Stomach (tissue), 8 donors: ENCODE measurements at regions not wholly inside any gene's neighbourhood (a gene's known extent, or its start where the extent isn't known, plus 50 kb on each side); places are given as distances from the start of the nearest gene placed in this dataset.
A peak's percentile ranks its signal among the peaks of the same experiment; 100 is the strongest.

Experiments
- DNase-seq, 2 donors: peaks; one replicate each; pipeline versions ENCODE4 v3.0.0 to v3.0.0-alpha.2; 2013 to 2019
- H3K27ac ChIP-seq, 5 donors: fragments of 200-600 bp in 4 of 5; sonication (generic) in 4 of 5; one replicate each; pipeline ENCODE4 v1.5.1; 2013 to 2019; ENCODE audit warnings: mild to moderate bottlenecking in 1 of 5, moderate library complexity in 1 of 5
- H3K27me3 ChIP-seq, 3 donors: fragments of 200-600 bp; sonication (generic); one replicate each; pipeline ENCODE4 v1.5.1; 2017 to 2019; ENCODE audit warnings: mixed run types in 1 of 3
- H3K36me3 ChIP-seq, 4 donors: fragments of 200-600 bp; sonication (generic); 1 replicate in 3 of 4; 2 replicates in 1 of 4; pipeline ENCODE4 v1.5.1; 2016 to 2019
- H3K4me1 ChIP-seq, 4 donors: fragments of 200-600 bp; sonication (generic); one replicate each; pipeline ENCODE4 v1.5.1; 2016 to 2019
- H3K4me3 ChIP-seq, 4 donors: fragments of 200-600 bp; sonication (generic) in 3 of 4; one replicate each; pipeline ENCODE4 v1.5.1; 2016 to 2019; ENCODE audit warnings: mild to moderate bottlenecking in 1 of 4
- H3K9me3 ChIP-seq, 4 donors: fragments of 200-600 bp; sonication (generic); one replicate each; pipeline ENCODE4 v1.5.1; 2016 to 2019
- CTCF ChIP-seq, 7 experiments: fragments of 450-650 bp in 4 of 7; fragments of 200-600 bp in 3 of 7; sonication (generic) in 3 of 7; IDR thresholded peaks; one replicate each; pipeline ENCODE4 v1.5.1; 2016 to 2019; ENCODE audit warnings: antibody characterized with exemption in 7 of 7, control low read depth in 2 of 7, mild to moderate bottlenecking in 1 of 7
- EP300 ChIP-seq: sonication (generic); formaldehyde crosslinking; IDR thresholded peaks from one replicate; pipeline ENCODE4 v1.6.1; 2017; ENCODE audit warnings: antibody characterized with exemption
- POLR2A ChIP-seq, 4 donors: fragments of 450-650 bp; IDR thresholded peaks; one replicate each; pipeline ENCODE4 v1.6.1; 2016; ENCODE audit warnings: antibody characterized with exemption in 4 of 4, control low read depth in 2 of 4, mild to moderate bottlenecking in 1 of 4, moderate library complexity in 1 of 4
- POLR2AphosphoS5 ChIP-seq, 3 donors: sonication (generic); formaldehyde crosslinking; IDR thresholded peaks; one replicate each; pipeline ENCODE4 v1.6.1; 2016; ENCODE audit warnings: antibody characterized with exemption in 3 of 3
- WGBS, 5 donors: extraction: QIAGEN DNeasy Blood & Tissue Kit in 3 of 5; methylation state at CpG; one replicate each; pipeline versions ENCODE4 v1.1.5 to v1.1.7; 2013 to 2018; 5-methylcytosine and 5-hydroxymethylcytosine counted together
- intact Hi-C: fragments of 100-400 bp; cut with DNase I; formaldehyde crosslinking; loops from one replicate; pipeline ENCODE4 v1.15.1; 2023; ENCODE audit warnings: low total_unique reads
- donor health status: healthy with polysubstance abuse.
- donor health status: Bipolar disorder and iron deficiency.
- donor health status: healthy.

GRCh38 chr1:60449876-60450275 lies 376.3 kb upstream of the C1orf87 start:
- Histone ChIP-seq H3K9me3 (no peaks in the 10 kb centered on the region), H3K4me3 (no peak overlapping the region), H3K27me3 (no peaks in the 10 kb centered on the region), H3K27ac (no peak overlapping the region), H3K4me1 (no peaks in the 10 kb centered on the region), H3K36me3 (no peaks in the 10 kb centered on the region)
- DNase-seq: no peak
- 60 to 67% (median 62%) methylated on average over 1 of the region's 1 CpG for WGBS, 5 donors
- intact Hi-C loops: no loop called here
- TF ChIP-seq POLR2A (IDR thresholded peaks at IDR 0.05) (no peak), POLR2AphosphoS5 (IDR thresholded peaks at IDR 0.05) (no peak)

GRCh38 chr1:60448850-60449249 lies 375.3 kb upstream of the C1orf87 start:
- DNase-seq: peak in 1 of 2 donors; percentile 20
- no peaks in the 10 kb centered on the region for H3K4me1 ChIP-seq
- no peaks in the 10 kb centered on the region for H3K9me3 ChIP-seq
- intact Hi-C loops: no loop called here
- no peaks in the 10 kb centered on the region for H3K27me3 ChIP-seq
- H3K4me3 ChIP-seq: no peak overlapping the region
- TF ChIP-seq POLR2A (IDR thresholded peaks at IDR 0.05) (no peak), EP300 (no peak), CTCF (IDR thresholded peaks at IDR 0.05) (no peak), POLR2AphosphoS5 (IDR thresholded peaks at IDR 0.05) (no peak)
- WGBS, 5 donors: 29 to 41% (median 33%) methylated on average over 1 of the region's 1 CpG
- H3K36me3 ChIP-seq: no peaks in the 10 kb centered on the region
- H3K27ac ChIP-seq: no peak overlapping the region

- H3K9me3 ChIP-seq: no peaks in the 10 kb centered on the region
- no peaks in the 10 kb centered on the region for H3K36me3 ChIP-seq
- intact Hi-C loops: no loop called here
- H3K27ac ChIP-seq: no peak overlapping the region
- DNase-seq: no peak
- no peaks in the 10 kb centered on the region for H3K27me3 ChIP-seq
- WGBS, 5 donors: 79 to 91% (median 86%) methylated on average over 1 of the region's 1 CpG
- H3K4me1 ChIP-seq: no peaks in the 10 kb centered on the region
- TF ChIP-seq CTCF (IDR thresholded peaks at IDR 0.05): no peak
- TF ChIP-seq EP300: no peak
- TF ChIP-seq POLR2A (IDR thresholded peaks at IDR 0.05): no peak
- TF ChIP-seq POLR2AphosphoS5 (IDR thresholded peaks at IDR 0.05): no peak
- H3K4me3 ChIP-seq: no peak overlapping the region
These were observed 371.1 kb upstream of the C1orf87 start for GRCh38 chr1:60444680-60445079.

- intact Hi-C loops: no loop called here
- Histone ChIP-seq H3K4me1 (no peaks in the 10 kb centered on the region), H3K36me3 (no peaks in the 10 kb centered on the region), H3K27ac (no peak overlapping the region), H3K9me3 (peaks cover 0 to 12% (median 4%) of the 10 kb centered on the region in 4 donors), H3K27me3 (no peaks in the 10 kb centered on the region), H3K4me3 (no peak overlapping the region)
- WGBS, 5 donors: 80 to 94% (median 86%) methylated on average over 2 of the region's 2 CpGs
- DNase-seq: peak in 1 of 2 donors; percentile 16
- no peak for TF ChIP-seq POLR2AphosphoS5 (IDR thresholded peaks at IDR 0.05)
- no peak for TF ChIP-seq POLR2A (IDR thresholded peaks at IDR 0.05)
- no peak for TF ChIP-seq CTCF (IDR thresholded peaks at IDR 0.05)
- no peak for TF ChIP-seq EP300
These were observed 362.6 kb upstream of the C1orf87 start for GRCh38 chr1:60436186-60436585.

- no peaks in the 10 kb centered on the region for H3K36me3 ChIP-seq
- H3K4me3 ChIP-seq: no peak overlapping the region
- peaks cover 0 to 11% (median 0%) of the 10 kb centered on the region in 4 donors for H3K4me1 ChIP-seq
- TF ChIP-seq CTCF (IDR thresholded peaks at IDR 0.05) (no peak), POLR2AphosphoS5 (IDR thresholded peaks at IDR 0.05) (no peak), EP300 (no peak), POLR2A (IDR thresholded peaks at IDR 0.05) (no peak)
- H3K27me3 ChIP-seq: no peaks in the 10 kb centered on the region
- WGBS, 5 donors: 69 to 82% (median 78%) methylated on average over 2 of the region's 2 CpGs
- peaks cover 0 to 12% (median 4%) of the 10 kb centered on the region in 4 donors for H3K9me3 ChIP-seq
- no peak for DNase-seq
- no peak overlapping the region for H3K27ac ChIP-seq
- intact Hi-C loops: no loop called here
These were observed 358.0 kb upstream of the C1orf87 start for GRCh38 chr1:60431593-60431992.
